HL-60 (cell line): ENCODE measurements at regions not wholly inside any gene's neighbourhood (a gene's known extent, or its start where the extent isn't known, plus 50 kb on each side); places are given as distances from the start of the nearest gene placed in this dataset.

Experiments used
- CTCF ChIP-seq: IDR thresholded peaks from one replicate; pipeline ENCODE4 v1.5.1; 2011; ENCODE audit warnings: low read length, control low read depth, inconsistent platforms; ENCODE audit not compliant: insufficient read depth
- POLR2AphosphoS5 ChIP-seq: IDR thresholded peaks from 2 replicates; pipeline ENCODE4 v1.6.1; 2012; ENCODE audit warnings: low read depth

- TF ChIP-seq CTCF: no peak
- no peak for TF ChIP-seq POLR2AphosphoS5
These were observed 322.2 kb upstream of the POU3F4 start for GRCh38 chrX:83185887-83186286.
